Pancreas (tissue), 10 donors: ENCODE measurements at regions not wholly inside any gene's neighbourhood (a gene's known extent, or its start where the extent isn't known, plus 50 kb on each side); places are given as distances from the start of the nearest gene placed in this dataset.

ENCODE experiments used
- ATAC-seq, 4 donors: fragments of 200-7000 bp; cut with Tn5 transposase; one replicate each; pipeline versions ENCODE4 v1.8.0 to v1.9.1; 2020; ENCODE audit warnings: mild to moderate bottlenecking in 4 of 4, moderate library complexity in 4 of 4
- DNase-seq, 6 donors: peaks; one replicate each; pipeline ENCODE4 v3.0.0-alpha.2; 2020
- FAIRE-seq: peaks from 2 replicates; lab custom pipeline; 2012; peaks lifted over from hg19 to GRCh38; lab: Jason Lieb, UNC
- H3K27ac ChIP-seq, 4 donors: fragments of 200-600 bp; sonication (generic); 1 replicate in 3 of 4; 2 replicates in 1 of 4; pipeline versions ENCODE4 v1.5.0 to v1.8.0; 2020
- H3K27me3 ChIP-seq, 4 donors: fragments of 200-600 bp; one replicate each; pipeline ENCODE4 v1.8.0; 2021
- H3K36me3 ChIP-seq, 3 donors: fragments of 200-600 bp; sonication (generic) in 1 of 3; one replicate each; pipeline versions ENCODE4 v1.5.0 to v1.8.0; 2020 to 2021
- H3K4me1 ChIP-seq, 3 donors: fragments of 200-600 bp; one replicate each; pipeline ENCODE4 v1.8.0; 2021
- H3K4me3 ChIP-seq, 4 donors: fragments of 200-600 bp; sonication (generic) in 2 of 4; one replicate each; pipeline versions ENCODE4 v1.5.0 to v1.8.0; 2020 to 2021
- H3K9me3 ChIP-seq, 4 donors: fragments of 200-600 bp; one replicate each; pipeline ENCODE4 v1.8.0; 2021
- CTCF ChIP-seq, 4 donors: fragments of 200-600 bp; sonication (generic) in 3 of 4; IDR thresholded peaks; one replicate each; pipeline versions ENCODE4 v1.5.0 to v1.8.0; 2021; ENCODE audit warnings: antibody characterized with exemption in 4 of 4
- whole genome bisulfite sequencing, 2 donors: extraction: QIAGEN DNeasy Blood & Tissue Kit; methylation state at CpG; one replicate each; pipeline ENCODE4 v1.1.7; 2013; 5-methylcytosine and 5-hydroxymethylcytosine counted together
- intact Hi-C, 3 donors: fragments of 100-400 bp; cut with DNase I; formaldehyde crosslinking; loops; one replicate each; pipeline versions ENCODE4 v1.11.1 to v1.14.2; 2022
- donor health status: healthy with polysubstance abuse.
- donor health status: DM: no; HTN: no; CAD: no; lungs with moderate emphysema.
- donor health status: DM: no; HTN: no; CAD: no.
- donor health status: control.
- donor health status: control.
- donor health status: Bipolar disorder and iron deficiency.
- donor health status: DM: yes; HTN: yes; CAD: no.
- donor health status: DM: no; HTN: no; CAD: no.
- donor health status: DM: no; HTN: no; CAD: no.
- donor health status: DM: yes; HTN: yes; CAD: no.

GRCh38 chr16:86713021-86713631, 134.8 kb downstream of the FOXL1 start:
- no peaks in the 10 kb centered on the region for H3K36me3 ChIP-seq
- H3K27ac ChIP-seq = no peak overlapping the region
- intact Hi-C loops = no loop called here
- no peaks in the 10 kb centered on the region for H3K9me3 ChIP-seq
- DNase-seq = no peak
- ATAC-seq = no peak
- WGBS, 2 donors = 68 to 70% methylated on average over 25 of the region's 25 CpGs
- no peak for FAIRE-seq
- TF ChIP-seq CTCF (IDR thresholded peaks at IDR 0.05) = no peak
- no peaks in the 10 kb centered on the region for H3K27me3 ChIP-seq
- no peaks in the 10 kb centered on the region for H3K4me1 ChIP-seq
- H3K4me3 ChIP-seq = no peak overlapping the region

GRCh38 chr16:86714166-86714565, 135.8 kb downstream of the FOXL1 start:
- ATAC-seq (no peak), FAIRE-seq (no peak), DNase-seq (no peak)
- Histone ChIP-seq H3K27me3 (no peaks in the 10 kb centered on the region), H3K9me3 (no peaks in the 10 kb centered on the region), H3K4me3 (no peak overlapping the region), H3K36me3 (no peaks in the 10 kb centered on the region), H3K27ac (no peak overlapping the region), H3K4me1 (no peaks in the 10 kb centered on the region)
- intact Hi-C loops = no loop called here
- WGBS, 2 donors = 45 to 62% methylated on average over 4 of the region's 4 CpGs
- no peak for TF ChIP-seq CTCF (IDR thresholded peaks at IDR 0.05)

GRCh38 chr16:86716649-86717048, 138.3 kb downstream of the FOXL1 start:
- peak in 1 of 4 donors; percentile 35 for ATAC-seq
- no peaks in the 10 kb centered on the region for H3K36me3 ChIP-seq
- 30 to 39% methylated on average over 9 of the region's 9 CpGs for WGBS, 2 donors
- H3K4me1 ChIP-seq = no peaks in the 10 kb centered on the region
- H3K27me3 ChIP-seq = no peaks in the 10 kb centered on the region
- H3K4me3 ChIP-seq = no peak overlapping the region
- FAIRE-seq = no peak
- H3K9me3 ChIP-seq = no peaks in the 10 kb centered on the region
- no peak overlapping the region for H3K27ac ChIP-seq
- intact Hi-C loops = no loop called here
- TF ChIP-seq CTCF (IDR thresholded peaks at IDR 0.05) = no peak
- DNase-seq = no peak

- Histone ChIP-seq H3K4me1 (no peaks in the 10 kb centered on the region), H3K27me3 (no peaks in the 10 kb centered on the region), H3K27ac (no peak overlapping the region), H3K4me3 (no peak overlapping the region), H3K9me3 (no peaks in the 10 kb centered on the region), H3K36me3 (no peaks in the 10 kb centered on the region)
- TF ChIP-seq CTCF (IDR thresholded peaks at IDR 0.05) = no peak
- intact Hi-C loops = no loop called here
- peak in 2 of 4 donors; percentile 49 to 58 for ATAC-seq
- no peak for FAIRE-seq
- WGBS, 2 donors = 21 to 25% methylated on average over 9 of the region's 9 CpGs
- no peak for DNase-seq
Observed at GRCh38 chr16:86718118-86718517, 139.8 kb downstream of the FOXL1 start.

- Histone ChIP-seq H3K27me3 (no peaks in the 10 kb centered on the region), H3K36me3 (no peaks in the 10 kb centered on the region), H3K27ac (no peak overlapping the region), H3K4me3 (no peak overlapping the region), H3K4me1 (no peaks in the 10 kb centered on the region), H3K9me3 (no peaks in the 10 kb centered on the region)
- ATAC-seq = no peak
- FAIRE-seq = no peak
- no peak for DNase-seq
- intact Hi-C loops = no loop called here
- WGBS, 2 donors = 73 to 76% methylated on average over 5 of the region's 5 CpGs
- no peak for TF ChIP-seq CTCF (IDR thresholded peaks at IDR 0.05)
Observed at GRCh38 chr16:86722970-86723369, 144.6 kb downstream of the FOXL1 start.
